Ishikawa (cell line): ENCODE measurements at regions not wholly inside any gene's neighbourhood (a gene's known extent, or its start where the extent isn't known, plus 50 kb on each side); places are given as distances from the start of the nearest gene placed in this dataset.

Experiments
- EP300 ChIP-seq: IDR thresholded peaks from 2 replicates; pipeline ENCODE4 v1.6.1; 2012; ENCODE audit warnings: borderline replicate concordance
- NFIC ChIP-seq: IDR thresholded peaks from 2 replicates; pipeline ENCODE4 v1.6.1; 2012
- REST ChIP-seq: IDR thresholded peaks from 2 replicates; pipeline ENCODE4 v1.6.1; 2012; ENCODE audit warnings: low read depth, mild to moderate bottlenecking
- TAF1 ChIP-seq: IDR thresholded peaks from 2 replicates; pipeline ENCODE4 v1.6.1; 2012; ENCODE audit warnings: low read depth, mild to moderate bottlenecking
- USF1 ChIP-seq: IDR thresholded peaks from 2 replicates; pipeline ENCODE4 v1.6.1; 2012
- YY1 ChIP-seq: IDR thresholded peaks from 2 replicates; pipeline ENCODE4 v1.6.1; 2012; ENCODE audit warnings: low read depth

GRCh38 chr10:83982812-83983211, 156.5 kb upstream of the GHITM start:
- TF ChIP-seq YY1 (no peak), EP300 (no peak), REST (no peak), TAF1 (no peak), NFIC (no peak), USF1 (no peak)
